ENCODE measurements at regions not wholly inside any gene's neighbourhood (a gene's known extent, or its start where the extent isn't known, plus 50 kb on each side); places are given as distances from the start of the nearest gene placed in this dataset.

GRCh38 chr2:133863106-133863800 lies 295.0 kb upstream of the NCKAP5 start:
- no TSS peak for BruUV-seq (replicated peaks)
- H3K9me2 ChIP-seq (ENCODE audit: insufficient read depth, low read length), result no peaks in the 10 kb centered on the region
- H3K36me3 ChIP-seq (ENCODE audit: insufficient read depth, low read length), result no peaks in the 10 kb centered on the region
- no peak for DNase-seq (ENCODE audit: low spot score)
- intact Hi-C loops (cut with micrococcal nuclease; ENCODE audit: unreplicated experiment), result no loop called here
- TF ChIP-seq CTCF (conservative IDR thresholded peaks at IDR 0.05; ENCODE audit: low read length), result no peak
- TF ChIP-seq EZH2phosphoT487 (IDR thresholded peaks at IDR 0.05; ENCODE audit: borderline replicate concordance, low read depth, low read length), result no peak
- no peaks in the 10 kb centered on the region for H3K4me1 ChIP-seq (ENCODE audit: insufficient read depth, low read length, poor library complexity, severe bottlenecking)
- H3K27ac ChIP-seq (ENCODE audit: low read depth, low read length, poor library complexity, severe bottlenecking), result no peak overlapping the region
- H2AFZ ChIP-seq (ENCODE audit: low read length), result no peak overlapping the region
- H3K79me2 ChIP-seq (ENCODE audit: insufficient read depth, low read depth, low read length), result no peaks in the 10 kb centered on the region
- no peak overlapping the region for H3K4me2 ChIP-seq (ENCODE audit: low read length)
- ChIA-PET CTCF (ENCODE audit: unreplicated experiment) (no interaction called here), POLR2A (interaction anchor here (1.6 kb wide), 1 partner anchor 16 kb away, joined by 3 read pairs; no protein-coding TSS in a partner anchor)
- no peaks in the 10 kb centered on the region for H4K20me1 ChIP-seq (ENCODE audit: insufficient read depth, low read length)
- H3K4me3 ChIP-seq (ENCODE audit: low read depth, low read length, poor library complexity, severe bottlenecking), result no peak overlapping the region
- no peaks in the 10 kb centered on the region for H3K9me3 ChIP-seq (ENCODE audit: low read length)

GRCh38 chr2:133865141-133865540 lies 296.9 kb upstream of the NCKAP5 start:
- ChIA-PET CTCF (ENCODE audit: unreplicated experiment) (no interaction called here), POLR2A (interaction anchor here (0.6 kb wide), 1 partner anchor 316 kb away, joined by 3 read pairs; no protein-coding TSS in a partner anchor)
- TF ChIP-seq CTCF (conservative IDR thresholded peaks at IDR 0.05; ENCODE audit: low read length) (no peak), EZH2phosphoT487 (IDR thresholded peaks at IDR 0.05; ENCODE audit: borderline replicate concordance, low read depth, low read length) (no peak)
- Histone ChIP-seq H3K9me2 (ENCODE audit: insufficient read depth, low read length) (no peaks in the 10 kb centered on the region), H3K4me1 (ENCODE audit: insufficient read depth, low read length, poor library complexity, severe bottlenecking) (no peaks in the 10 kb centered on the region), H3K4me3 (ENCODE audit: low read depth, low read length, poor library complexity, severe bottlenecking) (no peak overlapping the region), H3K79me2 (ENCODE audit: insufficient read depth, low read depth, low read length) (no peaks in the 10 kb centered on the region), H3K9me3 (ENCODE audit: low read length) (no peaks in the 10 kb centered on the region), H3K36me3 (ENCODE audit: insufficient read depth, low read length) (no peaks in the 10 kb centered on the region), H2AFZ (ENCODE audit: low read length) (no peak overlapping the region), H3K4me2 (ENCODE audit: low read length) (no peak overlapping the region), H4K20me1 (ENCODE audit: insufficient read depth, low read length) (no peaks in the 10 kb centered on the region), H3K27ac (ENCODE audit: low read depth, low read length, poor library complexity, severe bottlenecking) (no peak overlapping the region)
- DNase-seq (ENCODE audit: low spot score), result no peak
- BruUV-seq (replicated peaks), result no TSS peak
- intact Hi-C loops (cut with micrococcal nuclease; ENCODE audit: unreplicated experiment), result no loop called here

GRCh38 chr2:133867166-133867565 lies 298.9 kb upstream of the NCKAP5 start:
- Histone ChIP-seq H3K4me1 (ENCODE audit: insufficient read depth, low read length, poor library complexity, severe bottlenecking) (no peaks in the 10 kb centered on the region), H3K36me3 (ENCODE audit: insufficient read depth, low read length) (no peaks in the 10 kb centered on the region), H3K9me3 (ENCODE audit: low read length) (no peaks in the 10 kb centered on the region), H3K4me3 (ENCODE audit: low read depth, low read length, poor library complexity, severe bottlenecking) (no peak overlapping the region), H2AFZ (ENCODE audit: low read length) (no peak overlapping the region), H3K4me2 (ENCODE audit: low read length) (no peak overlapping the region), H3K9me2 (ENCODE audit: insufficient read depth, low read length) (no peaks in the 10 kb centered on the region), H3K27ac (ENCODE audit: low read depth, low read length, poor library complexity, severe bottlenecking) (no peak overlapping the region), H3K79me2 (ENCODE audit: insufficient read depth, low read depth, low read length) (no peaks in the 10 kb centered on the region), H4K20me1 (ENCODE audit: insufficient read depth, low read length) (no peaks in the 10 kb centered on the region)
- intact Hi-C loops (cut with micrococcal nuclease; ENCODE audit: unreplicated experiment), result no loop called here
- CTCF ChIA-PET (ENCODE audit: unreplicated experiment), result no interaction called here
- TF ChIP-seq CTCF (conservative IDR thresholded peaks at IDR 0.05; ENCODE audit: low read length), result no peak
- TF ChIP-seq EZH2phosphoT487 (IDR thresholded peaks at IDR 0.05; ENCODE audit: borderline replicate concordance, low read depth, low read length), result no peak
- POLR2A ChIA-PET, result interaction anchor here (1.4 kb wide), 1 partner anchor 10 kb away, joined by 3 read pairs; no protein-coding TSS in a partner anchor
- no peak for DNase-seq (ENCODE audit: low spot score)
- no TSS peak for BruUV-seq (replicated peaks)
